ENCODE measurements at regions not wholly inside any gene's neighbourhood (a gene's known extent, or its start where the extent isn't known, plus 50 kb on each side); places are given as distances from the start of the nearest gene placed in this dataset.

- Histone ChIP-seq H3K27ac (no peak overlapping the region), H3K9me3 (no peaks in the 10 kb centered on the region), H3K36me3 (no peaks in the 10 kb centered on the region), H3K4me3 (ENCODE audit: low read depth in 1 of 2, low read length in 1 of 2) (no peak overlapping the region), H3K4me1 (ENCODE audit: control insufficient read depth in 1 of 2, insufficient read depth in 1 of 2, low read depth in 1 of 2, low read length in 1 of 2) (no peaks in the 10 kb centered on the region), H3K27me3 (no peaks in the 10 kb centered on the region)
- TF ChIP-seq, protein P1, sequence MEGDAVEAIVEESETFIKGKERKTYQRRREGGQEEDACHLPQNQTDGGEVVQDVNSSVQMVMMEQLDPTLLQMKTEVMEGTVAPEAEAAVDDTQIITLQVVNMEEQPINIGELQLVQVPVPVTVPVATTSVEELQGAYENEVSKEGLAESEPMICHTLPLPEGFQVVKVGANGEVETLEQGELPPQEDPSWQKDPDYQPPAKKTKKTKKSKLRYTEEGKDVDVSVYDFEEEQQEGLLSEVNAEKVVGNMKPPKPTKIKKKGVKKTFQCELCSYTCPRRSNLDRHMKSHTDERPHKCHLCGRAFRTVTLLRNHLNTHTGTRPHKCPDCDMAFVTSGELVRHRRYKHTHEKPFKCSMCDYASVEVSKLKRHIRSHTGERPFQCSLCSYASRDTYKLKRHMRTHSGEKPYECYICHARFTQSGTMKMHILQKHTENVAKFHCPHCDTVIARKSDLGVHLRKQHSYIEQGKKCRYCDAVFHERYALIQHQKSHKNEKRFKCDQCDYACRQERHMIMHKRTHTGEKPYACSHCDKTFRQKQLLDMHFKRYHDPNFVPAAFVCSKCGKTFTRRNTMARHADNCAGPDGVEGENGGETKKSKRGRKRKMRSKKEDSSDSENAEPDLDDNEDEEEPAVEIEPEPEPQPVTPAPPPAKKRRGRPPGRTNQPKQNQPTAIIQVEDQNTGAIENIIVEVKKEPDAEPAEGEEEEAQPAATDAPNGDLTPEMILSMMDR (IDR thresholded peaks at IDR 0.05), result no peak
Observed at GRCh38 chr10:109306698-109307097, 616.6 kb downstream of the XPNPEP1 start.

- Histone ChIP-seq H3K9me3 (no peaks in the 10 kb centered on the region), H3K4me1 (ENCODE audit: control insufficient read depth in 1 of 2, insufficient read depth in 1 of 2, low read depth in 1 of 2, low read length in 1 of 2) (no peaks in the 10 kb centered on the region), H3K36me3 (no peaks in the 10 kb centered on the region), H3K27ac (no peak overlapping the region), H3K4me3 (ENCODE audit: low read depth in 1 of 2, low read length in 1 of 2) (no peak overlapping the region), H3K27me3 (no peaks in the 10 kb centered on the region)
- TF ChIP-seq, protein P1 (IDR thresholded peaks at IDR 0.05), result no peak
Observed at GRCh38 chr10:109287858-109288257, 635.5 kb downstream of the XPNPEP1 start.

DNA sequence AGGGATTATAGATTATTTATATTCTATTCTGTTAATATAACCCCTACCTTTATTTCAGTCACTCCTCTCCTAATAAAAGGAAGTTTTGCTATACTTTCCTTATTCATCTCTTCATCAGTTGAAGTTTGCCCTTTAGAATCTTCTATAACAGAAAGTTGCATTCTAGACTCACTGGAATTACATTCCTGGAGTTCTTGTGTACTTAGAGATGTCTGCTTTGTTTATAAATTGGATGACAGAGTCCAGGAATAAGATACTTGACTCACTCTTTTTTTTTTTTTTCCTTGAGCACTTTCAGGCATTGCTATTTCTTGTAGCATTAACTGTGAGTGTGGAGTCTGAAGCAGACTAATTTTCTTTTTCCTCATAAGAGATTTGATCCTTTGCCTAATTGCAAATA is 640.8 kb downstream of the XPNPEP1 start:
- Histone ChIP-seq H3K4me3 (ENCODE audit: low read depth in 1 of 2, low read length in 1 of 2) (no peak overlapping the region), H3K27ac (no peak overlapping the region), H3K27me3 (no peaks in the 10 kb centered on the region), H3K36me3 (no peaks in the 10 kb centered on the region), H3K9me3 (no peaks in the 10 kb centered on the region), H3K4me1 (ENCODE audit: control insufficient read depth in 1 of 2, insufficient read depth in 1 of 2, low read depth in 1 of 2, low read length in 1 of 2) (no peaks in the 10 kb centered on the region)
- TF ChIP-seq, protein P1 (IDR thresholded peaks at IDR 0.05), result no peak

DNA sequence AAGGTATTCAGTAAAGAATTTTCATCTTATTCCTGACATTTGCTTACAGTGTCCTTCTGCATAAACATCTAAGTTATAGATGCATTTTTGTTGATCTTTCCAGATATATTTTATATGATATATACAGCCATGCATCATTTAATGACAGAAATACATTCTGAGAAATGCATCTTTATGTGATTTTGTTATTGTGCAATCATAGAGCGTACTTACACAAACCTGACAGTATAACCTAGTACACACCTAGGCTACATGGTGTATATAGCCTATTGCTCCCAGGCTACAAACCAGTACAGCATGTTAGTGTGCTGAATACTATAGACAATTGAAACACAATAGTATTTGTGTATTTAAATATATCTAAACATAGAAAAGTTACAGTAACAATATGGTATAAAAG is 642.0 kb downstream of the XPNPEP1 start:
- Histone ChIP-seq H3K4me3 (ENCODE audit: low read depth in 1 of 2, low read length in 1 of 2) (no peak overlapping the region), H3K36me3 (no peaks in the 10 kb centered on the region), H3K27me3 (no peaks in the 10 kb centered on the region), H3K4me1 (ENCODE audit: control insufficient read depth in 1 of 2, insufficient read depth in 1 of 2, low read depth in 1 of 2, low read length in 1 of 2) (no peaks in the 10 kb centered on the region), H3K27ac (no peak overlapping the region), H3K9me3 (no peaks in the 10 kb centered on the region)
- TF ChIP-seq, protein P1 (IDR thresholded peaks at IDR 0.05), result no peak

GRCh38 chr10:109280837-109281236 is 642.5 kb downstream of the XPNPEP1 start:
- Histone ChIP-seq H3K27ac (no peak overlapping the region), H3K36me3 (no peaks in the 10 kb centered on the region), H3K4me3 (ENCODE audit: low read depth in 1 of 2, low read length in 1 of 2) (no peak overlapping the region), H3K9me3 (no peaks in the 10 kb centered on the region), H3K4me1 (ENCODE audit: control insufficient read depth in 1 of 2, insufficient read depth in 1 of 2, low read depth in 1 of 2, low read length in 1 of 2) (no peaks in the 10 kb centered on the region), H3K27me3 (no peaks in the 10 kb centered on the region)
- TF ChIP-seq, protein P1 (IDR thresholded peaks at IDR 0.05), result no peak

GRCh38 chr10:109277456-109277855 is 645.9 kb downstream of the XPNPEP1 start:
- TF ChIP-seq, protein P1 (IDR thresholded peaks at IDR 0.05), result no peak
- no peaks in the 10 kb centered on the region for H3K4me1 ChIP-seq (ENCODE audit: control insufficient read depth in 1 of 2, insufficient read depth in 1 of 2, low read depth in 1 of 2, low read length in 1 of 2)
- H3K4me3 ChIP-seq (ENCODE audit: low read depth in 1 of 2, low read length in 1 of 2), result no peak overlapping the region
- H3K36me3 ChIP-seq, result no peaks in the 10 kb centered on the region
- no peaks in the 10 kb centered on the region for H3K27me3 ChIP-seq
- no peak overlapping the region for H3K27ac ChIP-seq
- H3K9me3 ChIP-seq, result no peaks in the 10 kb centered on the region
